Testis (tissue), 2 donors: ENCODE measurements at regions not wholly inside any gene's neighbourhood (a gene's known extent, or its start where the extent isn't known, plus 50 kb on each side); places are given as distances from the start of the nearest gene placed in this dataset.

Source experiments
- POLR2A ChIP-seq: fragments of 450-650 bp; IDR thresholded peaks from one replicate; pipeline ENCODE4 v1.6.1; 2017; ENCODE audit warnings: antibody characterized with exemption, mild to moderate bottlenecking, moderate library complexity
- TF ChIP-seq, protein P1 (sequence below), 3 experiments: fragments of 450-650 bp in 2 of 3; fragments of 200-600 bp in 1 of 3; sonication (generic) in 1 of 3; IDR thresholded peaks; one replicate each; pipeline ENCODE4 v1.5.1; 2016 to 2019; ENCODE audit warnings: antibody characterized with exemption in 3 of 3, mild to moderate bottlenecking in 2 of 3, moderate library complexity in 1 of 3

DNA sequence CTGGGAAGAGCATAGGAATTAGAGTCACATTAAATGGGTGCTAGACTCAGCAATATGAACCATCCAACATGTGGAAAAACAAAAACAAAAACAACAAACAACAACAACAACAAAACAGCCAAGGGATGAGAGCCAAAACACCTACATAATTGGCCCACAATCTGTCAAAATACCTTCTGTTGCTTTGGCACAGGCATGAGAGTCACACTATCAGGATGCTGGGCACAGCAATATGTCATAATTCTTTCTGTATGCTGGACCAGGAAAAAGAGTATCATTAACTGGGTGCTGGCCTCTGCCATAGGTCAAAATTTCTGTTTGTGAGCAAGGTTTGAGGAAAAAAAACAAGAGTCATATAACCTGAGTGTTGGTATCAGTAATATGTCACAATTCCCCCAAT, 979.1 kb upstream of the TSPY4 start:
- TF ChIP-seq, protein P1, sequence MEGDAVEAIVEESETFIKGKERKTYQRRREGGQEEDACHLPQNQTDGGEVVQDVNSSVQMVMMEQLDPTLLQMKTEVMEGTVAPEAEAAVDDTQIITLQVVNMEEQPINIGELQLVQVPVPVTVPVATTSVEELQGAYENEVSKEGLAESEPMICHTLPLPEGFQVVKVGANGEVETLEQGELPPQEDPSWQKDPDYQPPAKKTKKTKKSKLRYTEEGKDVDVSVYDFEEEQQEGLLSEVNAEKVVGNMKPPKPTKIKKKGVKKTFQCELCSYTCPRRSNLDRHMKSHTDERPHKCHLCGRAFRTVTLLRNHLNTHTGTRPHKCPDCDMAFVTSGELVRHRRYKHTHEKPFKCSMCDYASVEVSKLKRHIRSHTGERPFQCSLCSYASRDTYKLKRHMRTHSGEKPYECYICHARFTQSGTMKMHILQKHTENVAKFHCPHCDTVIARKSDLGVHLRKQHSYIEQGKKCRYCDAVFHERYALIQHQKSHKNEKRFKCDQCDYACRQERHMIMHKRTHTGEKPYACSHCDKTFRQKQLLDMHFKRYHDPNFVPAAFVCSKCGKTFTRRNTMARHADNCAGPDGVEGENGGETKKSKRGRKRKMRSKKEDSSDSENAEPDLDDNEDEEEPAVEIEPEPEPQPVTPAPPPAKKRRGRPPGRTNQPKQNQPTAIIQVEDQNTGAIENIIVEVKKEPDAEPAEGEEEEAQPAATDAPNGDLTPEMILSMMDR (IDR thresholded peaks at IDR 0.05): no peak
- no peak for TF ChIP-seq POLR2A
